Neural cell (in vitro differentiated cells): ENCODE measurements at regions not wholly inside any gene's neighbourhood (a gene's known extent, or its start where the extent isn't known, plus 50 kb on each side); places are given as distances from the start of the nearest gene placed in this dataset.

Source experiments
- H2AFZ ChIP-seq: fragments of 200-600, 300-800 bp; sonication (generic), shearing (Covaris generic); 2 replicates; pipeline ENCODE4 v1.6.0; 2014; ENCODE audit warnings: low read depth, mild to moderate bottlenecking, antibody characterized with exemption, low read length, moderate library complexity
- H3F3A ChIP-seq: fragments of 200-600 bp; shearing (Covaris generic); 2 replicates; pipeline ENCODE4 v1.6.1; 2016; ENCODE audit warnings: mild to moderate bottlenecking, moderate library complexity, mixed read lengths, antibody characterized with exemption, low read length; ENCODE audit not compliant: insufficient read depth, poor library complexity, severe bottlenecking
- H3K27ac ChIP-seq: fragments of 200-600, 300-800 bp; sonication (generic), shearing (Covaris generic); 2 replicates; pipeline ENCODE4 v1.5.1; 2014; ENCODE audit warnings: mild to moderate bottlenecking, low read length, moderate library complexity
- H3K27me3 ChIP-seq: fragments of 300-800, 200-600 bp; sonication (generic), shearing (Covaris generic); 2 replicates; pipeline ENCODE4 v1.6.0; 2014; ENCODE audit warnings: mild to moderate bottlenecking, low read depth, low read length, moderate library complexity; ENCODE audit not compliant: insufficient read depth
- H3K36me3 ChIP-seq: fragments of 300-800, 200-600 bp; sonication (generic), shearing (Covaris generic); 2 replicates; pipeline ENCODE4 v1.5.1; 2014; ENCODE audit warnings: mild to moderate bottlenecking, antibody characterized with exemption, low read length, moderate library complexity; ENCODE audit not compliant: insufficient read depth
- H3K4me2 ChIP-seq: fragments of 300-800, 200-600 bp; sonication (generic), shearing (Covaris generic); 2 replicates; pipeline ENCODE4 v1.6.0; 2014; ENCODE audit warnings: mild to moderate bottlenecking, low read length
- H3K4me3 ChIP-seq: fragments of 300-800, 200-600 bp; sonication (generic), shearing (Covaris generic); 2 replicates; pipeline ENCODE4 v1.5.1; 2014; ENCODE audit warnings: mild to moderate bottlenecking, low read length, moderate library complexity
- H3K79me2 ChIP-seq: fragments of 200-600 bp; shearing (Covaris generic); replicated peaks from 2 replicates; pipeline ENCODE4 v1.6.0; 2014; ENCODE audit warnings: mild to moderate bottlenecking, low read length, moderate library complexity; ENCODE audit not compliant: insufficient read depth
- H3K9ac ChIP-seq: fragments of 300-800, 200-600 bp; sonication (generic), shearing (Covaris generic); 2 replicates; pipeline ENCODE4 v1.6.1; 2016; ENCODE audit warnings: mild to moderate bottlenecking, low read length, mixed read lengths
- H3K9me2 ChIP-seq: fragments of 200-600 bp; shearing (Covaris generic); 2 replicates; pipeline ENCODE4 v1.6.1; 2016; ENCODE audit warnings: mild to moderate bottlenecking, low read length, mixed read lengths; ENCODE audit not compliant: insufficient read depth
- H3K9me3 ChIP-seq: fragments of 200-600, 300-800 bp; sonication (generic), shearing (Covaris generic); 2 replicates; pipeline ENCODE4 v1.6.1; 2016; ENCODE audit warnings: mild to moderate bottlenecking, mixed run types, low read length, moderate library complexity, mixed read lengths
- H4K20me1 ChIP-seq: fragments of 200-600 bp; shearing (Covaris generic); 2 replicates; pipeline ENCODE4 v1.6.1; 2016; ENCODE audit warnings: mild to moderate bottlenecking, mixed run types; ENCODE audit not compliant: insufficient read depth
- EP300 ChIP-seq: fragments of 450-650 bp; conservative IDR thresholded peaks from 2 replicates; pipeline ENCODE4 v1.6.1; 2014; ENCODE audit warnings: antibody characterized with exemption, mild to moderate bottlenecking, moderate library complexity; ENCODE audit not compliant: poor library complexity, severe bottlenecking
- EZH2 ChIP-seq: fragments of 200-600, 300-800 bp; shearing (Covaris generic), sonication (generic); IDR thresholded peaks from 2 replicates; pipeline ENCODE4 v1.6.1; 2014; ENCODE audit warnings: antibody characterized with exemption, low read length, borderline replicate concordance, mild to moderate bottlenecking; ENCODE audit not compliant: insufficient read depth, poor library complexity, severe bottlenecking
- MXI1 ChIP-seq: fragments of 450-650 bp; conservative IDR thresholded peaks from 2 replicates; pipeline ENCODE4 v1.6.1; 2014; ENCODE audit warnings: antibody characterized with exemption, mild to moderate bottlenecking; ENCODE audit not compliant: poor library complexity, severe bottlenecking
- POLR2AphosphoS5 ChIP-seq: IDR thresholded peaks from 2 replicates; pipeline ENCODE4 v1.6.1; 2012
- RAD21 ChIP-seq: fragments of 450-650 bp; conservative IDR thresholded peaks from 2 replicates; pipeline ENCODE4 v1.6.1; 2014; ENCODE audit warnings: antibody characterized with exemption, mild to moderate bottlenecking, moderate library complexity
- REST ChIP-seq: IDR thresholded peaks from 2 replicates; pipeline ENCODE4 v1.6.1; 2012; ENCODE audit warnings: borderline replicate concordance
- SMC3 ChIP-seq: fragments of 450-650 bp; conservative IDR thresholded peaks from 2 replicates; pipeline ENCODE4 v1.6.1; 2014; ENCODE audit warnings: antibody characterized with exemption, mild to moderate bottlenecking, moderate library complexity; ENCODE audit not compliant: poor library complexity
- TAF1 ChIP-seq: IDR thresholded peaks from 2 replicates; pipeline ENCODE4 v1.6.1; 2012; ENCODE audit warnings: low read depth
- TF ChIP-seq, protein P1 (sequence below): fragments of 450-650 bp; IDR thresholded peaks from 2 replicates; pipeline ENCODE4 v1.5.1; 2014; ENCODE audit warnings: antibody characterized with exemption, mild to moderate bottlenecking, moderate library complexity; ENCODE audit not compliant: poor library complexity, severe bottlenecking

- no peaks in the 10 kb centered on the region for H4K20me1 ChIP-seq
- no peak overlapping the region for H3K27ac ChIP-seq
Observed at GRCh38 chr12:92402415-92402814, 256.8 kb upstream of the BTG1 start.

GRCh38 chr12:92400006-92400405, 254.4 kb upstream of the BTG1 start:
- Histone ChIP-seq H2AFZ (no peak overlapping the region), H3K27ac (no peak overlapping the region), H4K20me1 (no peaks in the 10 kb centered on the region), H3K27me3 (no peaks in the 10 kb centered on the region), H3K4me2 (no peak overlapping the region), H3K79me2 (no peaks in the 10 kb centered on the region), H3K9me2 (no peaks in the 10 kb centered on the region), H3K9me3 (no peaks in the 10 kb centered on the region), H3K36me3 (no peaks in the 10 kb centered on the region), H3K4me3 (no peak overlapping the region), H3K9ac (no peak overlapping the region), H3F3A (no peaks in the 10 kb centered on the region)
- no peak for TF ChIP-seq RAD21

More at GRCh38 chr12:92402415-92402814, 256.8 kb upstream of the BTG1 start:
- Histone ChIP-seq H3K4me2 (no peak overlapping the region), H3K4me3 (no peak overlapping the region), H2AFZ (no peak overlapping the region), H3K9me3 (no peaks in the 10 kb centered on the region), H3K27me3 (no peaks in the 10 kb centered on the region), H3K36me3 (no peaks in the 10 kb centered on the region), H3K9me2 (no peaks in the 10 kb centered on the region), H3K9ac (no peak overlapping the region), H3K79me2 (no peaks in the 10 kb centered on the region), H3F3A (no peaks in the 10 kb centered on the region)
- no peak for TF ChIP-seq TAF1
- TF ChIP-seq EZH2 = no peak
- no peak for TF ChIP-seq RAD21
- TF ChIP-seq, protein P1, sequence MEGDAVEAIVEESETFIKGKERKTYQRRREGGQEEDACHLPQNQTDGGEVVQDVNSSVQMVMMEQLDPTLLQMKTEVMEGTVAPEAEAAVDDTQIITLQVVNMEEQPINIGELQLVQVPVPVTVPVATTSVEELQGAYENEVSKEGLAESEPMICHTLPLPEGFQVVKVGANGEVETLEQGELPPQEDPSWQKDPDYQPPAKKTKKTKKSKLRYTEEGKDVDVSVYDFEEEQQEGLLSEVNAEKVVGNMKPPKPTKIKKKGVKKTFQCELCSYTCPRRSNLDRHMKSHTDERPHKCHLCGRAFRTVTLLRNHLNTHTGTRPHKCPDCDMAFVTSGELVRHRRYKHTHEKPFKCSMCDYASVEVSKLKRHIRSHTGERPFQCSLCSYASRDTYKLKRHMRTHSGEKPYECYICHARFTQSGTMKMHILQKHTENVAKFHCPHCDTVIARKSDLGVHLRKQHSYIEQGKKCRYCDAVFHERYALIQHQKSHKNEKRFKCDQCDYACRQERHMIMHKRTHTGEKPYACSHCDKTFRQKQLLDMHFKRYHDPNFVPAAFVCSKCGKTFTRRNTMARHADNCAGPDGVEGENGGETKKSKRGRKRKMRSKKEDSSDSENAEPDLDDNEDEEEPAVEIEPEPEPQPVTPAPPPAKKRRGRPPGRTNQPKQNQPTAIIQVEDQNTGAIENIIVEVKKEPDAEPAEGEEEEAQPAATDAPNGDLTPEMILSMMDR = no peak
- no peak for TF ChIP-seq SMC3
- no peak for TF ChIP-seq POLR2AphosphoS5
- TF ChIP-seq EP300 = no peak
- no peak for TF ChIP-seq REST
- no peak for TF ChIP-seq MXI1
